SK-N-SH (cell line): ENCODE measurements at regions not wholly inside any gene's neighbourhood (a gene's known extent, or its start where the extent isn't known, plus 50 kb on each side); places are given as distances from the start of the nearest gene placed in this dataset.

Source experiments
- EZH2phosphoT487 ChIP-seq: fragments of 200-600 bp; sonication (generic); IDR thresholded peaks from 2 replicates; pipeline ENCODE4 v1.6.1; 2017; ENCODE audit warnings: low read depth, mixed run types, mild to moderate bottlenecking, antibody characterized with exemption, moderate library complexity, borderline replicate concordance
- FOXM1 ChIP-seq: IDR thresholded peaks from 2 replicates; pipeline ENCODE4 v1.4.0; 2012; ENCODE audit warnings: low read depth, mild to moderate bottlenecking
- USF2 ChIP-seq: fragments of 150-350 bp; IDR thresholded peaks from 2 replicates; pipeline ENCODE4 v1.6.1; 2017; ENCODE audit warnings: antibody characterized with exemption, low read length, low read depth, borderline replicate concordance
- TF ChIP-seq, protein P1 (sequence below): fragments of 200-600 bp; sonication (generic); IDR thresholded peaks from 2 replicates; pipeline ENCODE4 v1.6.1; 2017; ENCODE audit warnings: antibody characterized with exemption, mild to moderate bottlenecking, moderate library complexity

DNA sequence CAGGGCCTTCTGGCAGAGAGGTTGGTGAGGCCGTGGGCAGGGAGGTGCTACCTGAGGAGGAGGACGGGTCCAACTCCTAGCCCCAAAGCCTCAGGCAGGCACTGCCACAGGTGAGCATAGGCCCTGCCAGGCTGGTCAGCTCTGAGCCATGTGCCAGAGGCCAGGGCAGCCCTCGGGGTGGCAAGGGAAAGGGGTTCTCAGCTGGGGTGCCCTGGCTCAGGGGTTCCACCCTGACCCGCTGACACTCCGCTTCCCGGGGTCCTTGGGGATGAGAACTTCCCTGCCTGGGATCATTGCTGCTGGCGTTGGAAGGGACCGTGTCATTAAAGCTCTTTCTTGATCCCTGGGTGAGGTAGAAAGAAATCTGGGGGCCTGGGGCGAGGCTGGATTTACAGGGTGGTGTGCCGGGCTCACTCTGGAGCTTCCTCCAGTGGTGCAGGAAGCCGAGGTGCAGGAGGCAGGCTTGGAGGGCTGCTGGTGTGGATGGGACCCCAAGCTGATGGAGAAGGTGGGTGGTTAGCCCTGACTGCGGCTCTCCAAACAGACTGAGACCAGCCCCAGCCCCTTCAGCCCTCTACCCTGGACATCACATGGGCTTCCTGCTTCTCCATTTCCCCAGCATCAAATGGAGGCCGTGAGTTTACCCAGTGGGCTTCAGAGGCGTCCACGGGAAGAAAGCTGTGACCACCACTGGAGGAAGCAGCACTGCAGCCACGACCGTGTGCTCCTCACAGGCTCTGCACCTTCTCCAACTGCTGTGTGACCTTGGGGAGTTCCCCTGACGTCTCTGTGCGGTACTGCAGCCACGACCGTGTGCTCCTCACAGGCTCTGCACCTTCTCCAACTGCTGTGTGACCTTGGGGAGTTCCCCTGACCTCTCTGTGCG, 295.2 kb downstream of the NDUFA10 start:
- no peak for TF ChIP-seq EZH2phosphoT487
- TF ChIP-seq FOXM1: no peak
- TF ChIP-seq, protein P1, sequence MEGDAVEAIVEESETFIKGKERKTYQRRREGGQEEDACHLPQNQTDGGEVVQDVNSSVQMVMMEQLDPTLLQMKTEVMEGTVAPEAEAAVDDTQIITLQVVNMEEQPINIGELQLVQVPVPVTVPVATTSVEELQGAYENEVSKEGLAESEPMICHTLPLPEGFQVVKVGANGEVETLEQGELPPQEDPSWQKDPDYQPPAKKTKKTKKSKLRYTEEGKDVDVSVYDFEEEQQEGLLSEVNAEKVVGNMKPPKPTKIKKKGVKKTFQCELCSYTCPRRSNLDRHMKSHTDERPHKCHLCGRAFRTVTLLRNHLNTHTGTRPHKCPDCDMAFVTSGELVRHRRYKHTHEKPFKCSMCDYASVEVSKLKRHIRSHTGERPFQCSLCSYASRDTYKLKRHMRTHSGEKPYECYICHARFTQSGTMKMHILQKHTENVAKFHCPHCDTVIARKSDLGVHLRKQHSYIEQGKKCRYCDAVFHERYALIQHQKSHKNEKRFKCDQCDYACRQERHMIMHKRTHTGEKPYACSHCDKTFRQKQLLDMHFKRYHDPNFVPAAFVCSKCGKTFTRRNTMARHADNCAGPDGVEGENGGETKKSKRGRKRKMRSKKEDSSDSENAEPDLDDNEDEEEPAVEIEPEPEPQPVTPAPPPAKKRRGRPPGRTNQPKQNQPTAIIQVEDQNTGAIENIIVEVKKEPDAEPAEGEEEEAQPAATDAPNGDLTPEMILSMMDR: no peak
- no peak for TF ChIP-seq USF2
